MM.1S (cell line): ENCODE measurements at regions not wholly inside any gene's neighbourhood (a gene's known extent, or its start where the extent isn't known, plus 50 kb on each side); places are given as distances from the start of the nearest gene placed in this dataset.

Experiments
- DNase-seq: peaks from one replicate; pipeline ENCODE4 v3.0.0-alpha.2; 2015
- H2AFZ ChIP-seq: fragments of 300-600 bp; sonication (generic); 2 replicates; pipeline ENCODE4 v1.6.0; 2016; ENCODE audit warnings: antibody characterized with exemption, low read length
- H3F3A ChIP-seq: fragments of 300-600 bp; sonication (generic); 2 replicates; pipeline ENCODE4 v1.6.1; 2016; ENCODE audit warnings: mild to moderate bottlenecking, antibody characterized with exemption, low read length, moderate library complexity, mixed read lengths; ENCODE audit not compliant: insufficient read depth
- H3K27ac ChIP-seq: fragments of 300-600 bp; sonication (generic); 2 replicates; pipeline ENCODE4 v1.5.1; 2016; ENCODE audit warnings: mild to moderate bottlenecking, low read length
- H3K27me3 ChIP-seq: fragments of 300-600 bp; sonication (generic); replicated peaks from 2 replicates; pipeline ENCODE4 v1.6.0; 2016; ENCODE audit warnings: low read length; ENCODE audit not compliant: insufficient read depth
- H3K36me3 ChIP-seq: fragments of 300-600 bp; sonication (generic); replicated peaks from 2 replicates; pipeline ENCODE4 v1.6.1; 2016; ENCODE audit warnings: mild to moderate bottlenecking, low read length, mixed read lengths; ENCODE audit not compliant: insufficient read depth
- H3K4me1 ChIP-seq: fragments of 300-600 bp; sonication (generic); 2 replicates; pipeline ENCODE4 v1.6.1; 2016; ENCODE audit warnings: low read length, mixed read lengths
- H3K4me2 ChIP-seq: fragments of 300-600 bp; sonication (generic); 2 replicates; pipeline ENCODE4 v1.6.0; 2016; ENCODE audit warnings: low read depth, low read length
- H3K4me3 ChIP-seq: fragments of 300-600 bp; sonication (generic); 2 replicates; pipeline ENCODE4 v1.5.1; 2016; ENCODE audit warnings: low read length, mixed read lengths
- H3K79me2 ChIP-seq: fragments of 300-600 bp; sonication (generic); 2 replicates; pipeline ENCODE4 v1.6.1; 2016; ENCODE audit warnings: mixed run types, low read length, mixed read lengths
- H3K9ac ChIP-seq: fragments of 300-600 bp; sonication (generic); 2 replicates; pipeline ENCODE4 v1.6.1; 2016; ENCODE audit warnings: low read length, mixed read lengths
- H3K9me2 ChIP-seq: fragments of 300-600 bp; sonication (generic); replicated peaks from 2 replicates; pipeline ENCODE4 v1.6.1; 2016; ENCODE audit warnings: mild to moderate bottlenecking, low read length, mixed read lengths; ENCODE audit not compliant: insufficient read depth
- H3K9me3 ChIP-seq: fragments of 300-600 bp; sonication (generic); replicated peaks from 2 replicates; pipeline ENCODE4 v1.6.1; 2016; ENCODE audit warnings: mild to moderate bottlenecking, low read length, mixed read lengths; ENCODE audit not compliant: insufficient read depth
- H4K20me1 ChIP-seq: fragments of 300-600 bp; sonication (generic); 2 replicates; pipeline ENCODE4 v1.6.1; 2016; ENCODE audit warnings: mild to moderate bottlenecking, low read length, moderate library complexity, mixed read lengths; ENCODE audit not compliant: insufficient read depth
- CTCF ChIP-seq: fragments of 300-600 bp; sonication (generic); IDR thresholded peaks from 2 replicates; pipeline ENCODE4 v1.5.1; 2016; ENCODE audit warnings: antibody characterized with exemption, low read length, mixed read lengths
- EZH2 ChIP-seq: fragments of 300-600 bp; sonication (generic); optimal IDR thresholded peaks from 2 replicates; pipeline ENCODE3; 2017; ENCODE audit warnings: low read depth, mild to moderate bottlenecking, antibody characterized with exemption, low read length, mixed read lengths
- EZH2phosphoT487 ChIP-seq: fragments of 300-600 bp; sonication (generic); IDR thresholded peaks from 2 replicates; pipeline ENCODE4 v1.6.1; 2018; ENCODE audit warnings: antibody characterized with exemption, low read length

- Histone ChIP-seq H3K4me3 (no peak overlapping the region), H3K4me2 (no peak overlapping the region), H3K9ac (no peak overlapping the region), H3K79me2 (no peaks in the 10 kb centered on the region), H3F3A (no peaks in the 10 kb centered on the region), H4K20me1 (no peaks in the 10 kb centered on the region), H2AFZ (no peak overlapping the region), H3K4me1 (no peaks in the 10 kb centered on the region), H3K27me3 (peaks cover 10% of the 10 kb centered on the region), H3K36me3 (no peaks in the 10 kb centered on the region), H3K9me2 (no peaks in the 10 kb centered on the region), H3K9me3 (no peaks in the 10 kb centered on the region), H3K27ac (no peak overlapping the region)
- DNase-seq = no peak
- TF ChIP-seq EZH2phosphoT487 (no peak), CTCF (no peak), EZH2 (no peak)
Observed at GRCh38 chr11:44515048-44515447, 50.4 kb upstream of the CD82 start.
